NCI-H460 (cell line): ENCODE measurements at regions not wholly inside any gene's neighbourhood (a gene's known extent, or its start where the extent isn't known, plus 50 kb on each side); places are given as distances from the start of the nearest gene placed in this dataset.
"Not testable (repeated sequence)": the region's sequence is repeated elsewhere in the genome, so short reads cannot be mapped to it uniquely, and the experiment has no call there.

ENCODE experiments used
- DNase-seq: peaks from one replicate; pipeline ENCODE4 v3.0.0-alpha.2; 2016; ENCODE audit warnings: low read depth; ENCODE audit errors: extremely low read depth

GRCh38 chr2:19109518-19109917 lies 248.9 kb downstream of the OSR1 start:
- no peak for DNase-seq

GRCh38 chr2:19106376-19106775 lies 252.0 kb downstream of the OSR1 start:
- DNase-seq = no peak

- DNase-seq = no peak
Measured at GRCh38 chr2:19104503-19104902, 253.9 kb downstream of the OSR1 start.

- no peak for DNase-seq
Measured at GRCh38 chr2:19102696-19103423, 255.6 kb downstream of the OSR1 start.

- no peak for DNase-seq
Measured at GRCh38 chr2:19101968-19102367, 256.5 kb downstream of the OSR1 start.

- no peak for DNase-seq
Measured at GRCh38 chr2:19100570-19100969, 257.9 kb downstream of the OSR1 start.

- no peak for DNase-seq
Measured at GRCh38 chr2:19099181-19099580, 259.2 kb downstream of the OSR1 start.

GRCh38 chr2:19098467-19099160 lies 259.8 kb downstream of the OSR1 start:
- no peak for DNase-seq

- DNase-seq = not testable (repeated sequence)
Measured at GRCh38 chr2:19089476-19089875, 268.9 kb downstream of the OSR1 start.

GRCh38 chr2:19086231-19086651 lies 272.2 kb downstream of the OSR1 start:
- no peak for DNase-seq

- DNase-seq = no peak
Measured at GRCh38 chr2:19078709-19079108, 279.7 kb downstream of the OSR1 start.

GRCh38 chr2:19073522-19073921 lies 284.9 kb downstream of the OSR1 start:
- DNase-seq = peak; percentile 44

GRCh38 chr2:19072161-19072560 lies 286.3 kb downstream of the OSR1 start:
- DNase-seq = no peak

- DNase-seq = peak; percentile 27
Measured at GRCh38 chr2:19070886-19071285, 287.5 kb downstream of the OSR1 start.

- no peak for DNase-seq
Measured at GRCh38 chr2:19068206-19068605, 290.2 kb downstream of the OSR1 start.

GRCh38 chr2:19062370-19062769 lies 296.1 kb downstream of the OSR1 start:
- no peak for DNase-seq

- no peak for DNase-seq
Measured at GRCh38 chr2:19059076-19059475, 299.3 kb downstream of the OSR1 start.

- no peak for DNase-seq
Measured at GRCh38 chr2:19051203-19051831, 307.1 kb downstream of the OSR1 start.

- no peak for DNase-seq
Measured at GRCh38 chr2:19050354-19050753, 308.1 kb downstream of the OSR1 start.

- DNase-seq = no peak
Measured at GRCh38 chr2:19048593-19049266, 309.7 kb downstream of the OSR1 start.
